ENCODE measurements at regions not wholly inside any gene's neighbourhood (a gene's known extent, or its start where the extent isn't known, plus 50 kb on each side); places are given as distances from the start of the nearest gene placed in this dataset.

- no peaks in the 10 kb centered on the region for H3K9me3 ChIP-seq
- DNase-seq = no peak
- no peaks in the 10 kb centered on the region for H3K27me3 ChIP-seq
- peaks cover 0 to 4% (median 0%) of the 10 kb centered on the region in 4 donors for H3K4me1 ChIP-seq
- intact Hi-C loops (cut with DNase I; ENCODE audit: low total_unique reads) (no loop called here), in situ Hi-C loops (cut with MboI; ENCODE audit: low pct_ligation_motif_present in 1 of 4, low pct_unique_long_range_greater_than_20kb in 1 of 4, low sequenced_read_pairs in 3 of 4) (no loop called here)
- 71 to 74% methylated on average over 3 to 5 of the region's 5 CpGs for WGBS, 2 donors (ENCODE audit: low coverage in 1 of 2)
- H3K4me3 ChIP-seq = no peak overlapping the region
- H3K27ac ChIP-seq = no peak overlapping the region
- TF ChIP-seq CTCF (IDR thresholded peaks at IDR 0.05) = no peak
- no peak for TF ChIP-seq POLR2AphosphoS5 (IDR thresholded peaks at IDR 0.05)
- no peak for TF ChIP-seq EP300 (IDR thresholded peaks at IDR 0.05; ENCODE audit: low read depth)
- no peak for TF ChIP-seq POLR2A (IDR thresholded peaks at IDR 0.05)
- no peaks in the 10 kb centered on the region for H3K36me3 ChIP-seq
These were observed 278.0 kb upstream of the SPRED2 start for GRCh38 chr2:65710356-65710755.

GRCh38 chr2:65708086-65708485, 275.7 kb upstream of the SPRED2 start:
- DNase-seq = no peak
- TF ChIP-seq EP300 (IDR thresholded peaks at IDR 0.05; ENCODE audit: low read depth) (no peak), POLR2A (IDR thresholded peaks at IDR 0.05) (no peak), CTCF (IDR thresholded peaks at IDR 0.05) (no peak), POLR2AphosphoS5 (IDR thresholded peaks at IDR 0.05) (no peak)
- H3K4me3 ChIP-seq = no peak overlapping the region
- in situ Hi-C loops (cut with MboI; ENCODE audit: low pct_ligation_motif_present in 1 of 4, low pct_unique_long_range_greater_than_20kb in 1 of 4, low sequenced_read_pairs in 3 of 4) = no loop called here
- H3K27ac ChIP-seq = no peak overlapping the region
- H3K4me1 ChIP-seq = peaks cover 0 to 4% (median 0%) of the 10 kb centered on the region in 4 donors
- H3K9me3 ChIP-seq = no peaks in the 10 kb centered on the region
- no peaks in the 10 kb centered on the region for H3K27me3 ChIP-seq
- H3K36me3 ChIP-seq = no peaks in the 10 kb centered on the region
- 29 to 64% methylated on average over 3 of the region's 3 CpGs for WGBS, 2 donors (ENCODE audit: low coverage in 1 of 2)
- intact Hi-C loops (cut with DNase I; ENCODE audit: low total_unique reads) = no loop called here

GRCh38 chr2:65706411-65706810, 274.0 kb upstream of the SPRED2 start:
- Histone ChIP-seq H3K4me1 (peaks cover 0 to 4% (median 0%) of the 10 kb centered on the region in 4 donors), H3K27ac (no peak overlapping the region), H3K9me3 (no peaks in the 10 kb centered on the region), H3K27me3 (no peaks in the 10 kb centered on the region), H3K36me3 (no peaks in the 10 kb centered on the region), H3K4me3 (no peak overlapping the region)
- no peak for DNase-seq
- intact Hi-C loops (cut with DNase I; ENCODE audit: low total_unique reads) (no loop called here), in situ Hi-C loops (cut with MboI; ENCODE audit: low pct_ligation_motif_present in 1 of 4, low pct_unique_long_range_greater_than_20kb in 1 of 4, low sequenced_read_pairs in 3 of 4) (no loop called here)
- no peak for TF ChIP-seq POLR2A (IDR thresholded peaks at IDR 0.05)
- no peak for TF ChIP-seq EP300 (IDR thresholded peaks at IDR 0.05; ENCODE audit: low read depth)
- TF ChIP-seq CTCF (IDR thresholded peaks at IDR 0.05) = no peak
- no peak for TF ChIP-seq POLR2AphosphoS5 (IDR thresholded peaks at IDR 0.05)
- WGBS, 2 donors (ENCODE audit: low coverage in 1 of 2) = 69% methylated on average over 1 of the region's 1 CpG; no CpG with 5 or more reads in 1 of the 2 donors

- no peaks in the 10 kb centered on the region for H3K9me3 ChIP-seq
- no peak for DNase-seq
- H3K4me1 ChIP-seq = no peaks in the 10 kb centered on the region
- H3K36me3 ChIP-seq = no peaks in the 10 kb centered on the region
- in situ Hi-C loops (cut with MboI; ENCODE audit: low pct_ligation_motif_present in 1 of 4, low pct_unique_long_range_greater_than_20kb in 1 of 4, low sequenced_read_pairs in 3 of 4) (no loop called here), intact Hi-C loops (cut with DNase I; ENCODE audit: low total_unique reads) (no loop called here)
- no peaks in the 10 kb centered on the region for H3K27me3 ChIP-seq
- no peak for TF ChIP-seq POLR2AphosphoS5 (IDR thresholded peaks at IDR 0.05)
- TF ChIP-seq CTCF (IDR thresholded peaks at IDR 0.05) = no peak
- TF ChIP-seq EP300 (IDR thresholded peaks at IDR 0.05; ENCODE audit: low read depth) = no peak
- no peak for TF ChIP-seq POLR2A (IDR thresholded peaks at IDR 0.05)
- H3K4me3 ChIP-seq = no peak overlapping the region
- WGBS, 2 donors (ENCODE audit: low coverage in 1 of 2) = 92 to 94% methylated on average over 7 to 10 of the region's 10 CpGs
- H3K27ac ChIP-seq = no peak overlapping the region
These were observed 268.8 kb upstream of the SPRED2 start for GRCh38 chr2:65701191-65701590.
